ENCODE measurements at regions not wholly inside any gene's neighbourhood (a gene's known extent, or its start where the extent isn't known, plus 50 kb on each side); places are given as distances from the start of the nearest gene placed in this dataset.
A peak's percentile ranks its signal among the peaks of the same experiment; 100 is the strongest.

GRCh38 chr5:147168578-147169327 lies 66.1 kb upstream of the STK32A start:
- peak; percentile 63 for DNase-seq (ENCODE audit: low read depth)

- DNase-seq (ENCODE audit: low read depth), result peak; percentile 71
Observed at GRCh38 chr5:147169399-147169798, 65.4 kb upstream of the STK32A start.

- no peak for DNase-seq (ENCODE audit: low read depth)
Observed at GRCh38 chr5:147169901-147170300, 64.9 kb upstream of the STK32A start.

- DNase-seq (ENCODE audit: low read depth), result no peak
Observed at GRCh38 chr5:147170603-147171002, 64.2 kb upstream of the STK32A start.

GRCh38 chr5:147174671-147175265 lies 60.1 kb upstream of the STK32A start:
- DNase-seq (ENCODE audit: low read depth), result no peak

GRCh38 chr5:147175516-147176097 lies 59.2 kb upstream of the STK32A start:
- DNase-seq (ENCODE audit: low read depth), result no peak

- peak; percentile 6 for DNase-seq (ENCODE audit: low read depth)
Observed at GRCh38 chr5:147176422-147176821, 58.4 kb upstream of the STK32A start.

GRCh38 chr5:147177125-147177840 lies 57.5 kb upstream of the STK32A start:
- DNase-seq (ENCODE audit: low read depth), result peak; percentile 84

- no peak for DNase-seq (ENCODE audit: low read depth)
Observed at GRCh38 chr5:147179562-147180147, 55.2 kb upstream of the STK32A start.

- no peak for DNase-seq (ENCODE audit: low read depth)
Observed at GRCh38 chr5:147180751-147181150, 54.1 kb upstream of the STK32A start.
